Smooth muscle cell (in vitro differentiated cells): ENCODE measurements at regions not wholly inside any gene's neighbourhood (a gene's known extent, or its start where the extent isn't known, plus 50 kb on each side); places are given as distances from the start of the nearest gene placed in this dataset.

ENCODE experiments used
- DNase-seq: peaks from one replicate; lab custom pipeline; 2025; ENCODE audit not compliant: unreplicated experiment; lab: John Stamatoyannopoulos, UW
- H2AFZ ChIP-seq: fragments of 200-600 bp; sonication (generic); 2 replicates; pipeline ENCODE4 v1.6.0; 2016; ENCODE audit warnings: antibody characterized with exemption, low read depth, mild to moderate bottlenecking
- H3F3A ChIP-seq: fragments of 200-600 bp; sonication (generic); 2 replicates; pipeline ENCODE4 v1.6.0; 2017; ENCODE audit warnings: antibody characterized with exemption, low read depth
- H3K27ac ChIP-seq: fragments of 200-600 bp; sonication (generic); 2 replicates; pipeline ENCODE4 v1.5.1; 2016; ENCODE audit warnings: low read depth, mild to moderate bottlenecking
- H3K27me3 ChIP-seq: fragments of 200-600 bp; sonication (generic); 2 replicates; pipeline ENCODE4 v1.6.1; 2016; ENCODE audit warnings: low read depth, mild to moderate bottlenecking
- H3K36me3 ChIP-seq: fragments of 200-600 bp; sonication (generic); 2 replicates; pipeline ENCODE4 v1.5.1; 2016; ENCODE audit warnings: low read depth
- H3K4me1 ChIP-seq: fragments of 200-600 bp; sonication (generic); 2 replicates; pipeline ENCODE4 v1.5.1; 2016; ENCODE audit warnings: low read depth
- H3K4me2 ChIP-seq: fragments of 200-600 bp; sonication (generic); 2 replicates; pipeline ENCODE4 v1.6.0; 2016; ENCODE audit warnings: mild to moderate bottlenecking
- H3K4me3 ChIP-seq: fragments of 200-600 bp; sonication (generic); 2 replicates; pipeline ENCODE4 v1.5.1; 2016; ENCODE audit warnings: mild to moderate bottlenecking
- H3K79me2 ChIP-seq: fragments of 200-600 bp; sonication (generic); 2 replicates; pipeline ENCODE4 v1.6.0; 2016; ENCODE audit warnings: low read depth, mild to moderate bottlenecking
- H3K9ac ChIP-seq: fragments of 200-600 bp; sonication (generic); 2 replicates; pipeline ENCODE4 v1.6.0; 2016; ENCODE audit warnings: low read depth
- H3K9me3 ChIP-seq: fragments of 200-600 bp; sonication (generic); replicated peaks from 2 replicates; pipeline ENCODE4 v1.5.1; 2016; ENCODE audit warnings: low read depth
- H4K20me1 ChIP-seq: fragments of 200-600 bp; sonication (generic); 2 replicates; pipeline ENCODE4 v1.6.0; 2016; ENCODE audit warnings: low read depth
- CTCF ChIP-seq: fragments of 200-600 bp; sonication (generic); IDR thresholded peaks from 2 replicates; pipeline ENCODE4 v1.5.1; 2017; ENCODE audit warnings: borderline replicate concordance, mild to moderate bottlenecking, antibody characterized with exemption; ENCODE audit not compliant: insufficient read depth, poor library complexity, severe bottlenecking
- WGBS: methylation state at CpG from one replicate; pipeline ENCODE4 v1.1.7; 2016; ENCODE audit warnings: low lambda C conversion rate; 5-methylcytosine and 5-hydroxymethylcytosine counted together

GRCh38 chr4:22301253-22301652 lies 214.6 kb downstream of the ADGRA3 start:
- 85% methylated on average over 2 of the region's 2 CpGs for WGBS

DNA sequence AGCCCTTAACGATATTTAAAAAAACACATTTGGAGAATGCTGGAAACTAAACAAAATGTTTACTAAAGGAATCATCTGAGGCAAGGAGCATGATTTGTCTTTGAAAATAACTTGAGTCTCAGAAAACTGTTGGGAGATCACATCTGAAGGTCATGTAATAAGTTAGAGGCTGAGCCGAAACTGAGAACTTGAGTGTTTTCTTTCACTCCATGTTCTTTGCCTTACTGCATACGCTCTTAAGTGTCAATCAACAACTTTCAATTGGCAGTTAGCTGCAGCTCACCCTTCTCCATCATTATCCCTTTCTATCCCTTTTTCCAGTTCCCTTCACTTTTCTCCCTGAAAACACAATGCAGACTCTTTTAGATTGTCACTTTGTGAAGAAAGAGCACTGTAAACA lies 216.2 kb downstream of the ADGRA3 start:
- no peaks in the 10 kb centered on the region for H3K79me2 ChIP-seq
- no peak overlapping the region for H3K9ac ChIP-seq
- H3K36me3 ChIP-seq = no peaks in the 10 kb centered on the region
- no peak for TF ChIP-seq CTCF
- no peak for DNase-seq
- H3K9me3 ChIP-seq = no peaks in the 10 kb centered on the region
- no peaks in the 10 kb centered on the region for H4K20me1 ChIP-seq
- H3F3A ChIP-seq = no peaks in the 10 kb centered on the region
- H3K4me1 ChIP-seq = no peaks in the 10 kb centered on the region
- H3K4me2 ChIP-seq = no peak overlapping the region
- H2AFZ ChIP-seq = no peak overlapping the region
- H3K27ac ChIP-seq = no peak overlapping the region
- no peaks in the 10 kb centered on the region for H3K27me3 ChIP-seq
- no peak overlapping the region for H3K4me3 ChIP-seq
- 84% methylated on average over 3 of the region's 3 CpGs for WGBS

More at GRCh38 chr4:22301253-22301652, 214.6 kb downstream of the ADGRA3 start:
- no peak for TF ChIP-seq CTCF
- Histone ChIP-seq H4K20me1 (no peaks in the 10 kb centered on the region), H3K27me3 (no peaks in the 10 kb centered on the region), H3K36me3 (no peaks in the 10 kb centered on the region), H3K27ac (no peak overlapping the region), H3K4me1 (no peaks in the 10 kb centered on the region), H2AFZ (no peak overlapping the region), H3K9me3 (no peaks in the 10 kb centered on the region), H3K79me2 (no peaks in the 10 kb centered on the region), H3K4me2 (no peak overlapping the region), H3F3A (no peaks in the 10 kb centered on the region), H3K9ac (no peak overlapping the region), H3K4me3 (no peak overlapping the region)
- no peak for DNase-seq

DNA sequence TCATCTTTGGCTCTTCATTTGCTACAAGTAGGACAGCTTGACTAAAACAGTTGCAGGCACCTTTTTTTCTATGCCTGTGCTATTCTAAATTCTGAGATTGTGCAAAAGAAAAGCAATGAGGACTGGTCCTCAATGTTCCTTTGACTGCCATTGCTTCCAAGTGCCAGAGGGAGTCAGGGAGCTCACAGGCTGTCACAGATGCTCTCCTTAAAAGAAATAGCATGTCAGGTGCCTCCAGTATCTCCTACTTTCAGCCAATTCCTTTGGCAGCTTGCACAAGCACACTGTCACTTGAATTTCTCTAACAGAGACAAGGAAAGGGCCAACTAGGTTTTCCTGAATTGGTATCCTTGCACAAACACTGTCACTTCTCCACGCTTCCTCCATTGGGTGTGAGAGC lies 228.2 kb downstream of the ADGRA3 start:
- 85% methylated on average over 1 of the region's 1 CpG for WGBS
- Histone ChIP-seq H3K27ac (no peak overlapping the region), H3K4me3 (no peak overlapping the region), H3K9me3 (no peaks in the 10 kb centered on the region), H3K4me2 (no peak overlapping the region), H3K9ac (no peak overlapping the region), H3K79me2 (no peaks in the 10 kb centered on the region), H3F3A (no peaks in the 10 kb centered on the region), H3K4me1 (no peaks in the 10 kb centered on the region), H2AFZ (no peak overlapping the region), H3K36me3 (no peaks in the 10 kb centered on the region), H4K20me1 (no peaks in the 10 kb centered on the region), H3K27me3 (no peaks in the 10 kb centered on the region)
- no peak for DNase-seq
- TF ChIP-seq CTCF = no peak

DNA sequence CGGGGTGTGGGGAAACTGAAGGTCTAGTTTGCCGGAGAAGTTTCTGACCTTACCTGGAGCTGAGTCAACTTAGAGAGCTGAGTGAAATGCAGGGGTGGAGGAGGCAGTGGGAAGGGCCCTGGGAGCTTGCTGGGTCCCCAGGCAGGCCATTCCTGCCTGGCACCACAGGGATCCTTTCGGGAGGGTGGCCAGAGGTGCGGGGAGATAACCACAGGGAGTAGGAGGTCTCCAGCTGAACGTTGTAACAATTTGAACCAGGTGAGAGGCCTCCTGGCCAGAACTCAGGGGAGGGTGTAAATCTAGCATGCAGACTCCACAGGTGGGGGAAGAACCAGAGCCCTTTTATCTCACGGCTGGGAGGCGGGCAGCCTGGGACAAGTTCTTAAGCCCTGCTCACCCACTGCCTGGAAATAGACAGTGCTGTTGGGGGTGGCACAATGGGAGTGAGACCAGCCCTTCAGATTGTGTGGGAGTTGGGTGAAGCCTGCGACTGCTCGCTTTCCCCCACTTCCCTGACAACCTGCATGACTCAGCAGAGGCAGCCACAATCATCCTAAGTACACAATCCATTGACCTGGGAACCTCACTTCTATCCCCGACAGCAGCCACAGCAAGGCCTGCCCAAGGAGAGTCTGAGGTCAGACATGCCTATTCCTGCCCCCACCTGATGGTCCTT lies 247.4 kb downstream of the ADGRA3 start:
- 77% methylated on average over 10 of the region's 10 CpGs for WGBS
- DNase-seq = no peak
- H3K9me3 ChIP-seq = no peaks in the 10 kb centered on the region
- H2AFZ ChIP-seq = no peak overlapping the region
- no peaks in the 10 kb centered on the region for H3K79me2 ChIP-seq
- H3K9ac ChIP-seq = no peak overlapping the region
- H3F3A ChIP-seq = no peaks in the 10 kb centered on the region
- no peak overlapping the region for H3K27ac ChIP-seq
- no peak overlapping the region for H3K4me3 ChIP-seq
- no peak for TF ChIP-seq CTCF
- no peaks in the 10 kb centered on the region for H4K20me1 ChIP-seq
- H3K36me3 ChIP-seq = no peaks in the 10 kb centered on the region
- H3K27me3 ChIP-seq = no peaks in the 10 kb centered on the region
- H3K4me2 ChIP-seq = no peak overlapping the region
- no peaks in the 10 kb centered on the region for H3K4me1 ChIP-seq
